GF-D8 (cell line): ENCODE measurements at regions not wholly inside any gene's neighbourhood (a gene's known extent, or its start where the extent isn't known, plus 50 kb on each side); places are given as distances from the start of the nearest gene placed in this dataset.

Experiments used
- DNase-seq: peaks from one replicate; lab custom pipeline; 2025; lab: John Stamatoyannopoulos, UW

DNA sequence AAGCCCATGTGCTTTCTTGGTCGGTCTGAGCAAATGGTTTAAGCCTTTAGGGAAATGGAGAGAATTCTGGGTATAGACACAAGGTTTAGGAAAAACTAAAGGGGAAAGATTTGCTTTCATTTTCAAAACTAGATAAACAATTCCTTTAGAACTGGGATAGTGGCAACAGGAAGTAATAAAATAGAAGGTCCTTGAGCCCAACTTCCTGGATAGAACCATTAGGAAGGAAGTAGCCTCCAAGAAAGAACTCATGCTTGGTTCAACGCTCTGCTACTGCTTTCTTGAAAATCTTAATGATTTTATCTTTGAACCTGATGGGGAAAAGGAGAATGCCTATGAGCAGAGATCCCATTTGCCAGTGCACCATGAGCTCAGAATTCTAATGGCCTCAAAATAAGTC is 147.0 kb upstream of the THRB start:
- no peak for DNase-seq

DNA sequence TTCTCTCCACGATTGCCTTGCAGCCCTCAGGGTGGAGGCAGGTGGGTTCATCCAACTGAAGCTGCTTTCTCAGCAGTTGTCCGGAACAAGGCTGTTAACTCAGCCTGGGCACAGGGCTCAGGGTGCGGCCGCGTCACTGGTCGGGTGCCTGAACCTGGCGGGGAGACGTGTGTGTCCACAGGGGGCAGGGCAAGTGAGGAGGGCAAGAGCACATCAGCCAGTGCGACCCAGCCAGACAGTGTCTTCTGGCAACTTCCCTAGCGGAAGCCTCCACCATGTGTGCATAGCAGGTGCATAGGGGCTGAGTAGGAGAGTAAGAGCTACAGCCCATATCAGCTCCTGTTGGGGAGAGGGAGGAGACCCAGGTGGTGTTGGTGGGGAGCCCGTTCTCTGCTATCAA is 150.4 kb upstream of the THRB start:
- DNase-seq, result no peak

DNA sequence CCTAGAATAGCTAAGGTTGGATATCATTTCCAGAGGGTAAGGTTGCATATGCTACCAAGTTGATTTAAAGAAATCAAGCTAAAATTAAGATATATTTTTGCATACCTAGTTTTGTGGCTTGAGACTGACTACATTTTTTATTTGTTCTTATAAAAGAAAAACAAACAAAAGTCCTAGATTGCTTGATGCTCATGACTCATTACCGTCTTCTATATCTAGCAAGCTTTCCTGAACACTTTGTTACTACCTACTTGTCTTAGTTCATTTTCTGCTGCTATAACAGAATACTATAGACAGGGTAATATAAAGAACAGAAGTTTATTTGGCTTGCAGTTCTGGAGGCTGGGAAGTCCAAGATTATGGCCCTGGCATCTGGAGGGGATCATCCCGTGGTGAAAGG is 152.1 kb upstream of the THRB start:
- no peak for DNase-seq

DNA sequence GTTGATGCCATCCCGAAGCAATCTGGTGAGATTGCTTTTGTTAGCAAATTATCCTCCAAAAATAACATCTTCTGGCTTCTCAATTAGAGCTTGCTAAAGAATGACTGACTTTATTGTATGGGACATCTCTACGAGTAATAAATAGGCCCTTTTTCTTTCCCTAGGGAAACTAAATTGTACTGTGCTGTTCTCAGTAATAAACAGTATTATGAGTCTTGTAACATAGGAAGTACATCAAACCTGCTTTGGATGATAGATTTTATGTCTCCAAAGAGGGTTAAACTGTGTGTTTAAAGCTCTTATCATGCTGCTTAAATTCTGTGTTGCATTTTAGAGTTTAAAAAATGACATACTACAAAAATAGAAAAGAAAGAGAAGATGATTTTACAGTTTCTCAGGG is 153.4 kb upstream of the THRB start:
- no peak for DNase-seq

DNA sequence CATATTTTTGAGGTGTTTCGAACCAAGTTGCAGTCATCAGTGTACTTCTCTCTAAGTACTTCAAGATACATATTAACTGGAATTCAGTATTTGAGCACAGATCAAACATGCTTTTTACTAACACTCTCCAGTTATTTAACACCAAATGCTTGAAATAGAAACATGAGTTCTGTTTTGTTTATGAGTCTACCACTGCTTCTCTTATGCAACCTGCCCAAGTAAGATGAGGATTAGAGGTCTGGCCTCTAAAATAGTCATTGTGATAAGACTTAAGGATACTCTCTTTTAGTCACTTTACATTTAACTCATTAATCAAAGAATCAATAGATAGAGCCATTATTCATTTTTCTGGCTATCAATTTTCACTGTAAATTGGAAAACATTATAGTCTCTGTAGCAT is 156.2 kb upstream of the THRB start:
- no peak for DNase-seq

DNA sequence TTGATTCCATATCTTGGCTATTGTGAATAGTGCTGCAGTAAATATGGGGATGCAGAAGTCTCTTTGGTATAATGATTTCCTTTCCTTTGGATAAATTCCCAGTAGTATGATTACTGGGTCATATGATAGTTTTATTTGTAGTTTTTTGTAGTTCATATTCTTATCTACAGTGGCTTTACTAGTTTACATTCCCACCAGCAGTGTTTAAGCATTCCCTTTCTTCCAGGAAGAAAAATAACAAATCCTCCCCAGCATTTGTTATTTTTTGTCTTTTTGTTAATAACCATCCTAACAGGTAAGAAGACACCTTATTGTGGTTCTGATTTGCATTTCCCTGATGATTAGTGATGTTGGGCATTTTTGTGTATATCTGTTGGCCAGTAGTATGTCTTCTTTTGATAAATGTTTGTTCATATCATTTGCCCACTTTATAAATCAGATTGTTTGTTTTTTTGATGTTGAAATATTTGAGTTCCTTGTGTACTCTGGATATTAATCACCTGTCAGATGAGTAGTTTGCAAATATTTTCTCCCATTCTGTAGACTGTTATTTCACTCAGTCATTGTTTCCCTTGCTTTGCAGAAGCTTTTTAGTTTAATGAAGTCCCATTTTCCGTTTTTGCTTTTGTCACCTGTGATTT is 163.3 kb upstream of the THRB start:
- DNase-seq, result no peak

DNA sequence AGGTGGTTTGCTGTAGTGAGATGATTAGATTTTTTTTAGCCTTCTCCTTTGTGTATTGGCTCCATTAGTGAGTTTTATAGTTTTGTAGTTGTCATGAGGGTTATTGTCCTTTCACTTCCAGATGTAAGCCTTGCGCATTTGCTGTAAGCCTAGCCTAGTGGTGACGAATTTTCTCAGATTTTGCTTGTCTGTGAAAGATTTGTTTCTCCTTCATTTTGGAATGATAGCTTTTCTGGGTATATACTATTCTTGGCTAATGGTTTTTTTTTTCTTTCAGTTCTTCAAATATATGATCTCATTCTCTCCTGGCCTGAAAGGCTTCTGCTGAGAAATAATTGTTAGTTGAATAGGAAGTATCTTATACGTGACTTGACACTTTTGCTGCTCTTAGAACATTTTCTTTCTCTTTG is 166.5 kb upstream of the THRB start:
- no peak for DNase-seq

DNA sequence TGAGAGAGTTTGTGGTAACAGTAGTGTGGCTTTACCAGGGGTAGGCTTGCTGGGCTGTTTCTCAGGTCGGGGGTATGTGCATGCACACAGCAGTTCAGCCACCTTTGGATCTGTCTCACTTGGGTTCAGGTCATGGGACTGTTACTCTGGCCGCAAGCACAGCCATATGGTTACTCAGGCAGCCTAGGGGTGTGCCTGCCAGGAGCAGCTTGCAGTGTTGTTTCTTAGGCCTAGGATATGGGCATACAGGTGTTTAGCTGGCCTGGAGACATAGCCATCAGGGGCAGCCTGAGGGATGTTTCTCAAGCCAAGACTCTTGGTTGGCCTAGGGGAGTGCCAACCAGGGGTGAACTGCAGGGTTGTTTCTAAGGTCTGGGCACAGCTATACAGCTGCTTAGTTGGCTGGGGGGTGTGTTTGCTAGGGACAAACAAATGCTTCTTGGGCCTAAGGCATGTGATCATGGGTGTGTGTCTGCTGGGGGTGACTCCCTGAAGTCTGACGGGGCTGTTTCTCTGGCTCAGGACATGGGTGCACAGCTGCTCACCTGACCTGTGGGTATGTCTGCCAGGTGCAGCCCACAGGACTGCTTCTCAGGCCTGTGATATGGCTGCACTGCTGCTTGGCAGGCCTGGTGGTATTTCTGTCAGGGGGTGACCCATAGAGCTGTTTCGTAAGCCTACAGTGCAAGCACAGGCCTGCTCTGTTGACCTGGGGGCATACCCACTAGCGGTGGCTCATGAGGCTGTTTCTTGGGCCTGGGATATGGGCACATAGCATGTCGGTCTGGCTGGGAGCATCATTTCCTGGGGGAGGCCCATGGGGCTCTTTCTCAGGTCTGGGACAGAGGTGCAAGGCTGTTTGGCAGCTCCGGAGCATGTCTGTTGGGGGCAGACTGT is 168.0 kb upstream of the THRB start:
- DNase-seq, result no peak

DNA sequence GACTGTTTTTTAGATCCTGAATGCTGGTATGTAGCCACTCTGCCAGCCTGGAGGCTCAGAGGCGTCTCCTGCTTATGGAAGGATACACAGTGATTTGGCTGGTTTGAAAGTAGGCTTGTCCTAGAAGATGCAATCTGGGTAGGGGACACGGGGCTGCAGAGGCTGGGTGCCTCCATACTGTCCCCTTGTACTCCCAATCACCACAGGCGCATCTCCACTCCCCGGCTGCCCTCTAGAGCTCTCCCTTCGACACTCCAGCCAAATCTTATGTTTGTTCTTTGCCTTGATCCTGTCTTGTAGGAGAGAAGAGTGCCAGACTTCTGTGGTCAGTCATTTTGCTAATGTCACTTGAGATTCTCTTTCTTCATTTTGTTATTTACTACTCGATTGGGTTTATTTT is 168.8 kb upstream of the THRB start:
- DNase-seq, result no peak

DNA sequence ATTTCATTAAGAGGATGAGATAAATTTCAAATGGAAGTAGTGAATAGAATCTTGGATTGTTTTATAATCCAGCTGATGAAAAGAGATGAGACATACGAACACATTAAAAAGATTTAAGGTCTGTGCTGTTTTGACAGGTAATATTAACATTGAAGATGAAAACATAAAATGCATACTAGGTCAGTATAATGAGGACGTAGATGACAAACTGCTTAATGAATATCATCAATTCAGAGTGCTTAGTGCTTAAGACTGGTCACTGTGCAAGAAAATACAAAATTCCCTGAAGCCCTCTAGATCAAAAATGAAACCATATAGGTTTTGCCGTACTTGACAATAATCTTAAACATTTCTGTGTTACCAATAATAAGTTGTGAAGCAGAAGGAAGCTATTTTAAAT is 173.4 kb upstream of the THRB start:
- no peak for DNase-seq

DNA sequence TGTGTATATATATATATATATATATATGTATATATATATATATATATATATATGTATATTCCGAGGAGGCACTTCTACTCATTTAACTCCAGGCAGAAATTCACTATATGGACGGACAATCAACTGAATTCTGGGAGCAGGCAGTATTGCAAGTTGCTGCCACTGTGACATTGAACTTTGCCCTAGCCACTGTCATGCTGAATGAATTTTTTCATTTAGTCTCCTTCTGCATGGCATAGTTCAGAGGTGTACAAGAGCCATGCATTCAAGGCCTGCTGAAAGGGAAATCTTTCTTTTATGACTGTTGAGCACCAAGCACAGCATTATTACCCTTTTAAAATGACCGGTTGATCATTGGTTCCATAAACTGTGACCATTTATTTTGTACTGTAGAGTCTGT is 176.2 kb upstream of the THRB start:
- no peak for DNase-seq

DNA sequence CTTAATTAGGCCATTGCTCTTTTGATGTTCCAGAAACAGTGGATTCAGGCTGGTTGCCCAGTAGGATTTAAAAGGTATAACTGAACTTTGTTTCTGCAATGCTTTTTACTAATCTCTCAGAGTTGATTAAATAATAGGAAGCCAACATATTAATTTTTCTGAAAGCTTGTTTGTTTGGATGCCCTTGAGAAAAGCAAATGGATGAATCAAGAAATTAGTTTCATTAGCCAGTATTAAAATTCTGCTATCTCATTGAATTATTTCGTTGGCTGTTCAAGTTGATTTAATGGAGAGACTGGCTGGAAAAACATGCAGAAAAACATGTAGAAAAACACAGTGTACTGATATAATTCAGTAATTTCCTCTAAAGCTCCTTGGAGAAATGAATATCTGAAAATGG is 178.9 kb upstream of the THRB start:
- no peak for DNase-seq

DNA sequence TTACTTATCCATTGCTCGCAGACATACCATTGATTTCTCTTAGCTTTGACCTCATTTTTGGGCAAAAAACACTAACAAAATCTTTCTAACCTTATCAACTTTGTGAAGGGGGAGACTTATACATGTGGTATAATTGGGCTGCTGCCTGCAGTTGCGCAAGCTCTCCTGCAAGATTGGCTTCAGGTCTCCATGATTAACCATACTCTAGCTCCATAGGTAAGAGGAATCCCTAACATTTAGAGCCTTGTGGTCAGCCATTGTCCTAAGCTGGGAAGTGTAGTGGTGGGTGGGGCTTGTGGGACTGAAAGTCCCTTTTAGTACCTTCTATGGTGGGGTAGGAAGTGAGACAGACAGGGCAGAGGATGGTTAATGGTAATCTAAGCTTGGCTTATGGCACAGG is 179.6 kb upstream of the THRB start:
- DNase-seq, result no peak

DNA sequence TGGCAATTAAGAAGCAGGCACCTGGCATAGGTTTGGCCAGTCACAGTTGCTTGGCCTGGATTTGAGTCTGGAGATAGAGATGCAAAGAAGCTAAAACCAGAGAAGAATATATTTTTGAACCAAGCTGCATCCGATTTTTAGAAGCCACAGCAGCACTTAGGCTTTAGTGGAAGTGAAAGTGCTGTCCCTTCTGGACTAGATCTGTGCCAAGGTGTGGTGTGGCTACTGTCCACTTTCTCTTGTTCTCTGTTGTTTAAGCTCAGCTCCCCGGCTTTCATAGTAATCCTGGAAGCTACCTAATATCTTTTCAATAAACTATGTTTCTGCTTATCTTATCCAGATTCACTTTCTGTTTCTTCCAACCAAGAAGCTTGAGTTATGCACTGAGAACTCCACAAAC is 183.4 kb upstream of the THRB start:
- DNase-seq, result no peak

DNA sequence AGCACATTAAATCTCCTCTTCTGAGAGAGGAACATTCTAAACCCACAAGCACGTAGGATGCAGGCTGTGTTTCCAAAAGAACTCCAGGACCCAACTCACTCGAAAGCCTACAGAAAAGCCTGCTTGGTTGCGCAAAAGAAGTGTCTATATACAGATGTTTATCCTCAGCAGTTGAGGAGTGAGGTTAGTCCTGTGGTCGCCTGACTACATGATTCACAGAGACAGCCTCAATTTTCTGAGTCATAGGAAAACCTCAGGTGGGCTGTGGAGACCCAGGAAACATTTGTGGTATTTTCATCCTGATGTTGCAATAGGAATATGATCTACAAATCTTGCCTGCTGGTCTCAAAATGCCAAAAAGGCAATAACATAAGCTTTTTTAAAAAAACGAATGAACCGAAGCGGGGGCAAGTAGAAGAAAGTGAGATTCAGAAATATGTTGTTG is 183.8 kb upstream of the THRB start:
- DNase-seq, result peak; percentile 64

DNA sequence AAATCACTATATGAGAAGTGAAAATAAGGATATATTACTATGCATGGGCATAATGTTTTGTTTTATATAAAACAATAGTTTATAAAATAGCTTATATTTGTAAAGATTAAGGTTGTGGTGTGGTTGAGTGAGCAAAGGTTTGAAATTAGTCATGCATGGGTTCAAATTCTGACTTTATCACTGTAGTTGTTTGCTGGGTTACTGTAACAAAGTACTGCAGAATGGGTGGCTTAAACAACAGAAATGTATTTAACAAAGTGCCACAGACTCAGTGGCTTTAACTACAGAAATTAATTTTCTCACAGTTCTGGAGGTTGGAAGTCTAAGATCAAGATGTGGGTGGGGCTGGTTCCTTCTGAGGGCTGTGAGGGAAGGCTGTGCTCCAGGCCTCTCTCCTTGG is 184.8 kb upstream of the THRB start:
- DNase-seq, result no peak

DNA sequence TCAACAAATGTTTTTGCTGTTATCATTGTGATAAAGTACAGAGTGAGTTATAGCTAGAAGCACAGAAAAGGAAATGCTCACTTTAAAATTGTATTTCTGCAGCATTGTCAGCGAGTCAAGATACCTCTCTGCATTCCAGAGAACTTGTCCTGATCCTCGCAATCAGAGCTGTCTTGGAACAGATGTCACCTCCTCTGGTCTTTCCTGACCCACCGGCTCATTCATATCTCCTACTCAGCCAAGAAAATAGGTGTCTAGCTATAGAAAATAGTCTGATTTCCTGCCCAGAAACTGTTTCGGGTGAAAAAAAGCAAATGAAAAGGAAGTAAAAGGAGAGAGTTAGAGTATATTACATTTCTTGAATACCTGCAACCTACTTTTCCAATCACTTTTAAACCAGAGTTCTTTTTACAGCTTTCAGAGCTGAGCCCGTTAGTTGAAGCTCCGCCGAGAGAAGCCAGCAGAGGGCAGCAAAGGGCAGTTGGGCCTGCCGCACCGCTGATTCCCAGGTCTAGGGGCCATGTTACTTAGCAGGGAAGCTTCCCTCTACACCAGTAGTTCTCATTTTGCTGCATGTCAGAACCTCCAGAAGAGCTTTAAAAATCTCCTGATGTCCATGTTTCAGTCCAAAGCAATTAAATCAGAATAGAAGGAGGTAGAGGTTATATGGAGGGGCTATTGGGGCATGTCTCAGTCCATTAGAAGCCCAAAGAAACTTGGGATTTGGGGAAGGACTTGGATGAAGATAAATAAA is 185.7 kb upstream of the THRB start:
- no peak for DNase-seq

DNA sequence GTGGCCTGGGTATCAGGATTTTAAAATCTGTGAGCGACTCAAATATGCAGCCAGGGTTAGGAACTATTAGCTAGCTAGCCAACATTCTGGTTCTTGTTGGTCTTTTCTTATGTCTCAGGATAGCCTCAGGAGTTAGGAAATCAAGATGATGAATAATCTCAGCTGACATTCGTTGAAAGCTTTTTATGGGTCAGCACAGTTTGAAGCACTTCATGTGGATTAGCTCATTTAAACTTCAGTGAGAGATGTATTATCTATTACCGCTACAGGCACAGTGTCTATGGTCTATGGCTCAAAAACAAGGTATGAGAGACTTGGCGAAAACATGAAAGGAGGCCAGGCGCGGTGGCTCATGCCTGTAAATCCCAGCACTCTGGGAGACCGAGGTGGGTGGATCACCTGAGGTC is 187.5 kb upstream of the THRB start:
- DNase-seq, result no peak

DNA sequence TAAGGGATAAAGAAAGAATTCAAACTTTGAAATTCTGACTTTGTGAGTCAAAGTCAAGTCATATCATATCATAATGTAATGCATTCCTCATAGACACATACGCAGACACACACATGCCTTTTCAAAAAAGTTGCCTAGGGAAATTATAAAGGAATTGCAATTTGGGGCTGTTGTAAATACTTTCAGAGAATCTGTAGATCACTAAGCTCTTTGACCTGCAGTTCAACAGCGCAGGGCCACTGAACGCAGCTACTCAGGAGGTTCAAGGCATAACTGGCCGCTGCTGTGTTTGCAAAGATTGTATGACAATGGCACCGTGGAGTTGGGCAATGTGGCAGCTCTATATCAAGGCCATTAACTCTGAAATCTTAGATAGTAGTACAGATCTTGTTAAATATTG is 188.4 kb upstream of the THRB start:
- DNase-seq, result no peak

DNA sequence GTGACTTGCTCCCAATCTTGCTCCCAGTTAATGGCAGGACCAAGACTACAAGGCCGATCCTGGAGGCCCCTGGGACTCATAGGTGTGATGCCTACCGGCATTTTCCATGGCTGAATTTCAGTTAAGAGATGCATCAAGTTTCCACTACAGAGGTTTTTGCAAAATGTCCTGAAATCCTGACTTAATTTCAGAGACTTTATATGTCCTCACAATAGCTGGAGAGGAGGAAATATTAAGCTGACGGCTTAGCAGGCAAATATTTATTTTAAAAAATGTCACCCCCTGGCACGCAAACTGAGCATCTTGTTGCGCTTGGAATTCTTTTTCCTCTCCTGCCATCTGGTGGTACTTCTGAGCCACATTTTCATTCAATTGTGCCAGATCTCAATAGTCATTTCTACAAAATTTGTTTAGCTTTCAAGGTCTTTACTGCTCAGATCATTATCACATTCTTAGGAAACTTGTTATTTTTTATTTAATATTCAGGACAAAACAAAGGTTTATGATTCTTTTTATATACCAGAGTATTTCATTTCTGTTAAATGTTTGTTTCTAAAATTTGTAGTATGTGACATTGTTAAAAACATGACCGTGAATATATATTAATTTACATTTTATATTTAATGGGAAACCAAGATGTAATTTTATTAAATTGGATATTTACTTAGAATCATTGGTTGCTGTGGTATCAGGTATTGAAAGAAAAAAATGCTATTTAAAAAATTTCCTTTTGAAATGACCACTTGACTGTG is 189.2 kb upstream of the THRB start:
- DNase-seq, result no peak

DNA sequence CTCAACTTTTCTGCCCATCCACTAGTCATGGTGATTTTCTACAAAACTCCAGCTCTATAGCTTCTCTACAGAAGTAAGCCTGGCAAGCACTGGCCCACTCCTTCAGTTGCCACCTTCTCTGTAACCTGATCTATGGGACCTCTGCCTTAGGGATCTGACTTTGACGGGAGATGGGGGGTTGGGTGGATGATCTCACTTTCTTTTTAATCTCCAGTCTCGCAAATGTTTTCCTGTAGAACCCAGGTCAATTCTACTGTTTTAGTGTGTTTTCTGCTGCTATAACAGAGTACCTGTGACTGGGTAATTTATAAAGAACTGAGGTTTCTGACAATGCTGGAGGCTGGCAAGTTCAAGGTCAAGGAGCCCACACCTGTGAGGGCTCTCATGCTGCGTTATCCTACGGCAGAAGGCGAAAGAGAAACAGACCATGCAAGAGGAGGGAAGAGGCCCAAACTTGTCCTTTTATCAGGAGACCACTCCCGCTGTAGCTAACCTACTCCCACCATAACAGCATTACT is 189.9 kb upstream of the THRB start:
- DNase-seq, result no peak

DNA sequence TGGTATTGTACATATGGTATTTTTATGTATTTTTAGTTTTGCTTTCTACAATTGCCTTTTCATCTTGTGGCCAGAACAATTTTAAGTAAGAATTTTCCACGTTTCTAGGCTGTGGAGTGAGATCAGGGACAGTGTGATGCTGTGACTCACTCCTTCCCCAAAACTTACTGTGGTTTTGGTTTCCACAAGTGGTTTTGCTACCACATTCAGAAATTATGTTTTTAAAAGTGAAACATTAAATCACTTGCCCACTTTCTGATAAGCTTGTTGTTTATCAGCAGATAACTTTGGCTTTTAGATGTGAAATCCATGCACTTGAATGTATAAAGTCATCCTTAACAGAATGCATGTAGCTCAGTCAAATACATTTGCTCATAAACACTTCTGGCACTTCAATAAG is 192.2 kb upstream of the THRB start:
- DNase-seq, result no peak
